Midbrain (tissue), 1 donor: ENCODE measurements at regions not wholly inside any gene's neighbourhood (a gene's known extent, or its start where the extent isn't known, plus 50 kb on each side); places are given as distances from the start of the nearest gene placed in this dataset.
"Not testable (repeated sequence)": the region's sequence is repeated elsewhere in the genome, so short reads cannot be mapped to it uniquely, and the experiment has no call there.

Source experiments
- DNase-seq: peaks from one replicate; lab custom pipeline; 2025; lab: John Stamatoyannopoulos, UW

DNA sequence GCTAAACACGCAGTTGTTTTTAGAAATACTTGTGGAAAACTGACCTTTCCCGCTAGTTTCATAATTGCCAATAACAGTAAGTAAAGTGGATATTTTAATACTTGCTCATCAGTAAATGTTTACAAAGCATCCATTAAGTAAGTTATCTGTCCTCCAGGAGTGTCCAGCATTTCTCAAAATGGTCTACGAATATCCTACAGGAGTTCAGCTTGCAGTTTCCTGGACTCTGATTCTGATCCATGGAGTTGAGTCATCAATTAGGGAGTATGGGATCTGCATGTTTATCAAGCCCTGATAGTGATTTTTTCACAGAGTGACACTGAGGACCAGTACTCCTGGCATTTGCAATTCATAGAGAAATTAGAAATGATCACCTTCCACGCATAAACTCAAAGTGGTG lies 325.2 kb upstream of the AADAT start:
- no peak for DNase-seq

DNA sequence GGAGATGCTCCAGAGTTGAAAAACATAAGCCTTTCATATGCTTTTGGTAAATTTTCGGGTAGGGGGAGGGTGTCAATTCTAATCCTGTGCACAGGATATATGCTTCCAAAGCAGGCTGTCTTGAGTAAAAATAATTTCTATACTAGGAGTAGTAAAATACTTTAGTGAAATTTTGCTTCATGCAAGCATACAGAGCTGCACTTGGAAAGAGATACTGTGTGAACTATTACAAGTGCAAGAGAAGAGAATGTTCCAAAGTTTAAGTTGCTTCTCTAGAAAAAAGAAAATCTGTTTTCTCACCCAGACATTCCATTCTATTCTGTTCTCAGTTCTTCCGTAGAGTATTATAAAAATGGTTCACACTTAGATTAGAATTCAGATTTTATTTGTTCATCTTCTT lies 324.6 kb upstream of the AADAT start:
- no peak for DNase-seq

DNA sequence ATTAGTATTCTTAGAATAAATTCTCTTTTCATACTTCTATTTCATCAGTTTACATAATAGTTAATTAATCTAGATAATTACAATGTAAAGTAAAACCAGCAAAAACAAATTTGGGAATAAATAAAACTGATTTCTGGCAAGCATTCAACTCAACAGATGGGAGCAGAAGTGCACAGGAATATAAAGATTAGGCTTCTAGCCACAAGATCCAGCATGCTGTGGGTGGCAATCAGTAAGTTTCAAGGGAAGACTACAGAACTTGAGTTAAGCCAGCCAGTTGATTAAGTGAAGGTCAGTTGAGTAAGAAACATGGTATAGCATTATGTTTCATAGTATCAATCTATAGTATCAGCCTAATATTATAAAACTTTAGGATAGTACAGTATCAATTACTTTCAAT lies 324.2 kb upstream of the AADAT start:
- no peak for DNase-seq

DNA sequence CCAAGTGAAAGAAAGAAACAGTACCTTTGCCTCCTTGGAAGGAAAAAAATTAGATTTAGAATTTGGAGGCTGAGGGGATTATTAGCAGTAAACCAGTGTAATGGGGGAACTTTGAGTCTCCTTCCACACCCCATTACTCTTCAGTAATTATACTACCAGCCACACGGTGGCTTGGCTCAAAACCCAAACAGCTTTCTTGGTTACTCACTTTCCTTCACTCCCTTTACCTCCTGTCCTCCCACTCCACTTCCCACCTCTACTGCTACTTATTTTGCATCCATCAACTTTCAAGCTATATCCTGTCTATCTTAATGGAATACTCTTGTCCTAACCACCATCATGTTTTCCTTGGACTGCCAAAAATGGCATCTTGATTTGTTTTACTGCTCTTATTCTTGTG lies 310.6 kb upstream of the AADAT start:
- no peak for DNase-seq

DNA sequence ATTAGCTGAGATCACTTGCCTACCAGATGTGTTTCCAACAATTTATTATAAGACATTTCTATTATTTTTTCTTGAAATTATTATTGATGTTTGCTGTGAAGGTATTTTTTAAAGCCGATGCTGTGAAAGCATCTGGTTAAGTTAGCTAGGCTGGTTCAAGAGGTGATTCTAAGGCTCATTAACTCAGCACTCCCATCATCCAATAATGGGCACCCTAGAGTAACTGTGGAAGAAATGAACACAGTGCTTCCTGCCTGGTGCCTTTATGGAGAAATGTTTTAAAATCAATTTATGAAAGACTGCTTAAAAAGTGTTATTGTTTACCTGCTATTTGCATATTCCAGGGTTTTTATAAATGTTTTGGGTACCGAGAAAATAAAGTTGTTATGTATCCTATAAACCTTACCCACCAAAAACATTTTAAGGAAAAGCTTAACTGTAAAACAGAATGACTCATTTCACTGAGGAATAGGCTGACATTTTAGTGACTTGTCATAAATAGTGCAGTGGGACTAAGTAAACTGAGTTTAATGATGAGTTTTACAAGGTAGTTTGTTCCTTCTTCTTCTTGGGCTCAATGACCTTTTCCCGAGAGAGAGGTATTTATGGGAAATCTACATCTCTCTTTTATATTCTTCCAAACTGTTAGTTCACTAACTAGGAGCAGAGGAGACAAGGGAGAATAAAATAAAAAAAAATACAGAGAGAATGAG lies 310.0 kb upstream of the AADAT start:
- no peak for DNase-seq

DNA sequence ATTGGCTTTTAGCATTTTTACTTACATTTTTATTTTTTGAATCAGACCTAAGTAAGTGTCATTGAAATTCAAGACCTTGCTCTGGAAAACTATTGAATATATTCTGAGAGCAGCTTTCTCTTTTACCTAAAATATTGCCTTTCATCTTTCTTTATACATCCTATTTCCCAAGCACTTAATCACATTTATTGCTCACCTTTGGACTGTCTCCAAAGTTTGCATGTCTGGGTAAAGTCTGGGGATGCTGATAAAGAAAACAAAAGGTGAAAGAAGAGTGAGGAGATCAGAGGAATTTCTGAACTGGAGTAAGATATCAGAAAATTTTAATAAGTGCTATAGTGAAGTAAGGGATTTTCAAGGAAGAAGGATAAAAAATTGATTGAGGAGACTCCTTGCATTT lies 308.5 kb upstream of the AADAT start:
- no peak for DNase-seq

DNA sequence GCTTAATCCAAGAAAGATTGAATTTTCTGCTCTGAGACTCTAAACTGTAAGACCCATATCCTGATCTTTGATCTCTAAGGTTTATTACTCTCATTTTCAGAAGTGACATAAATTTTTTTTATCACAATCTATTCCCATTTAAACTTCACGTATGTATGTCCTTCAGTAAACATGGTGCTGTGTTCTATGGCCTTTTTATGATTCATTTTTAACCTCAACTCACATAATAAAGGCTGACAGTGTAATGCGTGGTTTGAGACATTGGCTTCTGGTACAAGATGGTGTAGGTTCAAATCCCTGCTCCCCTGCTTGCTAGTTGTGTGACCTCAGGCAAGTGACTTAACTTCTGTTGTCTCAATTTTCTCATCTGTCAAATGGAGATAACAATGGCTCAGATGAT lies 306.0 kb upstream of the AADAT start:
- DNase-seq = no peak

DNA sequence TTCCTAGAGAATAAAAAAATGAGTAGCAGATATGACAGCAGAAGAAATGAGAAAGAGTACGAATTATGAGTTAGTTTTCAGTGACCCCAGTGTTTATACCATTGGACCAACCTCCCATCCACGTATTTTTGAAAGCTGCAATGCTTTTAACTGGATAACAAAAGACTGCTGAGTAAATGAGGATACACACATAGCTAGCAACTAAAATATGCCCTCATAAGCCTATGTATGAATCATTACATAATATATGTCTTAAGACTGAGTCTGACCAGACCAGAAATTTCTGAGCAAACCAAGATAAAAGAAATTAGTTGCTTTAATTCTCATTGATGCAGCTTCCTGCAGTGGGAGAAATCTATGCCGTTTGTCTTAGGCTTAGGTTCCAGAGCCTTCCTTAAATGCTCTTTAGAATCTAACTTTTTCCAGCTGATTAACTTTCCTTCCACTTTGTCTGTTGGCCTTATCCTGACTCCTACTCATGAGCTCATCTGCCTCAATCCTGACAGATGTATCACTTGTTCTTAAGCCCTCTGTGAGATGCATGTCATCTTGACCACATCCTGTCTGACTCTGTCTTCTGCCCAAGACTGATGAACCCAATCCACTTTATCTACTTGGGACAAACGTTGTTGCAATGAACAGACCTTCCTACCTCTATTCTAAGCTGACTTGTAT lies 301.4 kb upstream of the AADAT start:
- no peak for DNase-seq

DNA sequence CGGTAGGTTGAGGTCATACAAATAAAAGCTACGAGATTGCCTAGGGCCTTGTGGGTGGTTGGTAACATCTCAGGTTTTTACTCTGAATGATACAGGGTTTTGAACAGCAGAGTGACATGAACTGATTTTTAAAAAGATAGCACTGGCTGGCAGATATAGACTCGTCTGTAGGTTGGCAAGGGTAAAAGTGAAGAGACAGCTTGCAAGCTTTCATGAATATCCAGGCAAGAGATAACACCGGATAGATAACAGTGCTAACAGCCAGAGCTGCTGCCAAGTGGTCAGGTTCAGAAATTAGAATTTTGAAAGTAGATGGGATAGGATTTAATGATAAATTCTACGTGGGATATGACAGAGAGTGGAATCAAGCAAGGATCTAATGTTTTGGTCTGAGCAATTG lies 299.7 kb upstream of the AADAT start:
- DNase-seq = no peak

DNA sequence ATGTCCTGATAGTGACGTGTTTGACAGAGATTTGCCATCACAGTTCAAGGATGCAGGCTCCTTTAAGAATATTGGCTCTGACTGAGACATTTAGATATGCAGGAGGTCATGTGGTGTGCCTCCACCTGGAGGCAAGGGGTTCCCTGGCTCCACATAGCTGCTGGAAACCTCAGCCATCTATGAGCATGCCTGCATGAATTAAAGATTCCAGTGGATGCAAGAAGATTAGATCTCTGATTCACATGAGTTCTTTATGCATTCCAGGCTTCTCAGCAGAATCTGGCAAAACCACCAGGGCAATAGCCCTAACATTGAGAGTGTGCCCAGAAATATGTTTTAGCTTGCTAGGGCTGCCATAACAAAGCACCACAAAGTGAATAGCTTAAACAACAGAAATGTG lies 298.5 kb upstream of the AADAT start:
- DNase-seq = no peak

DNA sequence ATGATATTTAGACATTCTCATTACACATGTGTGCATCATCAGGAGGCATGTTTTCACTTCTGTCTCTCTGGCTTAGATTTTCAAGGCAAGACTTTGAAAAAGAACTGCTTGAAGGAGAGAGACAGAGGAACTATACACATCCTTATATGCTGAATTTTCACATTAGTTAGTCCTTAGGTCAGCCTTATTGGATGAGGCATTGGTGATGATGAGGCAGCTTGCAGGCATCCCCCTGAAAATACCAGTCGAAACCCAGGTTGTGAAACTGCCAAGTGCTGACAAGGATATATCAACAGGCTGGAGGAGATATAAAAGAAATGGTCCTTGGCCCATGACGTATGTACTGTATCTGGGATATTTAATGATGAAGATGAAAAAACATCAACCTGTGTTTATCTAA lies 297.2 kb upstream of the AADAT start:
- DNase-seq = no peak

DNA sequence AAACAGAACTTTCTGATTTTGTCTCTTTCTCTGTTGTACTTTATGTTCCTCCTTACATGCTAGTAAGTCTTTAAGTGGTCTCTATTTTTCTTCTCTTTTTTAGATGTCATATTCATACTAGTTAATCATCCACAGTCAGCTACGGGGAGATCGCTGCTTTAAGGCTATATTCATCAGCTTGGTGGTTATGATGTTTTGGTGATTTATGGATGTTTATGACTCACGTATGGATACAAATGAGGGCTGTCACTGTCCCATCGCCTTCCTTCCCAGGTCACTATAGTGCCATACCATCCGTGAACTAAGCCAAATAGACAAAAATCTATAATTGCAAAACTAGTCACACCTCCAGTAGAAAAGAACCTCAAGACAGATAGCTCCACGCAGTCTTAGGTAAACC lies 296.8 kb upstream of the AADAT start:
- DNase-seq = no peak

DNA sequence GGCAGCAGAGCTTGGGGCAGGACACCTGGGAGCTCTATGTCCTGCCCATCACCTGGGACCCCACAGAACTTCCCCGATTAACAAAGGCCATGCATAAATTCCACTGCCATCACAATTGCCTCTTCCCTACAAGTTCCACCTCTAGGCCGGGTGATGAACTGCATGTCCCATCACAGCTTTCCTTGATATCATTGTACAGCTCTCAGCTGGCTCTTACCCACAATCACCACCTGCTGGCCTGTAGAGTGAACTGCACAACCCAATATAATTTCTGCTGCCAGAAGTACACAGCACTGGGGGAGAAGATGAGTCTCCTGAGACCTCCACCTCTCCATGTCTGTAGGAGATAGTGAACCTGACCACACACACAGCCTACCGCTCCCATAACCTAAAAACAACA lies 285.0 kb upstream of the AADAT start:
- no peak for DNase-seq

DNA sequence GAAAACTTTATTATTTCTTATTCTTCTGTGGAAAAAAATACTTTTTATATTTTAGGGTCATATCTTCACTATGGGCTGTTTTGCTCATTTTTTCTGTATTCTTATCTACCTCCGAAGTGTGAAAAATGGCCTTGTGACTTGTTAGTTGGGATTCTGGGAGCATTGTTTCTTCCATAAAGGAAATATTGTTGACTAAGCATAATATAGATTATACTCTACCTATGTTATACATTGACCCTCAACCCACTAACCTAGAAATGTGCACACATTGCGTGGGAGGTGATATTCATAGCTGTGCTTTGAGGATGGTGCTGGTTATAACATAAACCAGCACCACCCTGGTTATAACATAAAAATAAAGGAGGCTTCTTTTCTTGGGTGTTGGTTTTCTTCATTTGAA lies 259.2 kb upstream of the AADAT start:
- no peak for DNase-seq

DNA sequence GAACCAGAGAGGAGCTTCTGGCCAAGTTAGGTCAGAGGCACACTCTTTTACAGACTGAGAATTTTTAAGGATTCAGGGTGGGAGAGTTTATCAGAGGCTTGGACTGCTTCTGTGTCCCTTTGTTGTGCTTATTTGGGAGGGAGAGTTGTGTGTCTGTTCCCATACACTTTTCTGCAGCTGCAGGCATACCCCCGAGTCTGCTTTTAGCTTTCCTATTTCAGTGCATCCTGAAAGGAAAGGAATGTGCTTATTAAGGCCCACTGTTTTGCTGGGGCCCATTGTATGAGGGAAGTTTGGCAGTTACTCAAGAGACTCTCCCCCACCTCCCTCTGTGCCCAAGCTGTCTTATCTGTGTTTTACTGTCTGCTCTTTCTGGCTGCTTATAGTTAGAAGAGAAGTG lies 257.4 kb upstream of the AADAT start:
- DNase-seq = not testable (repeated sequence)

DNA sequence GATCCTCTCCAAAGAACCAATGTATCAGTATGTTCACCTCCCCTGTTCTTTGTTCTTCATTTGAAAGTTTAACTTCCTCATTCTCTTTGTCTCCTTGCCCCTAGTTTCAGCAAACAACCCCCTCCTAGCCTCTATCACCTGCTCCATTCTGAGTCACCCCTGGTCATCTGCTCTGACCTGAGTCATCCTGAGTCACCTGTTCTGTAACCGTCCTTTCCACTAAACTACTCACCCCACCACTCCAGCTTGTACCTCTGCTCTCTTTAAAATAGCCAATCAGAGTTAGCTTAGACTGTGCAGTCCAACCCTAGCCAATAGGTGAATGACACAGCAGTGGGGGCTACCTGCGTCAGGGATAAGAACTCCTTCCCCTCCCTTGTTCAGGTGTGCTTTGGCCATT lies 249.8 kb upstream of the AADAT start:
- no peak for DNase-seq

DNA sequence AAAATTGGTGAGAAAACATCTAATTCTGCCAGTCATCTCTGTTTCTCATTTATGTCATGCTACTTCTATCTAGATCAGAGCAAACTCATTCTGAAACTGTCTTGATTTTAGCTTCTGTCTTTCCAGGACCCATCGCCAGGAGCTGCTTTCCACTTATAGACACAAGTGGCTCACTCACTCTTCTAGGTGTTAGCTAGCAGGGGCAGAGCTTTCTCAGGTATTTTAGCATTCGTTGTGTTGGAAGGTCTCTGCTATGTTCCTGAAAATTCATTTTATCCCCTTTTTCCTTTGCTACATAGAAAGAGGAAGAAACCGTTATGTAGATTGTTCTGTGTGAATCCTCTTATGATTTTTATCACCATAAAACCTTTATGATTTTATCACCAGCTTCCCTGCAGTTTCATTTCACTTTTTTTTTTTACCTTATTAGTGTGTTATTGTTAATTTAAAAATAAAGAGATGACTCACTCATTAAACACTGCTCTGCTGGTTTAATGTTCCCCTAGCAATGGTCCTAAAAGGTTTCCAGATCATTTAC lies 246.6 kb upstream of the AADAT start:
- no peak for DNase-seq

DNA sequence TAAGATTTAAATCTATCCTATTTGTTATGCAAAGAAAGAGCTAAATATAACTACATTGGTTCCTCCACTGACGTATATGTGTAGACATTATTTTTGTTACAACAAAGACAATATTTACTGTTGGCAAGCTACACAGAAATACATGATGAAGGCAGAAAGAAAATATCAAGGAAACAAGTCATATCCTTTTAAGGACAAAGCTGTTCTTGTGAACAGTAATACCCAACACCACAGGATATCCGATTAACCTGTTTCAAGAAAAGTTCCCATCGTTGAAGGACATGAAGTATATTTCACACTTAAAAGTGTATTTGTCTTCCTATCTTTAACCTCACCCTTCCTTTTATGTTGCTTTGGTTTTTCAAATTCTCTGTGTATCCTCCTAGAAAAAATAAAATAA lies 235.8 kb upstream of the AADAT start:
- no peak for DNase-seq

DNA sequence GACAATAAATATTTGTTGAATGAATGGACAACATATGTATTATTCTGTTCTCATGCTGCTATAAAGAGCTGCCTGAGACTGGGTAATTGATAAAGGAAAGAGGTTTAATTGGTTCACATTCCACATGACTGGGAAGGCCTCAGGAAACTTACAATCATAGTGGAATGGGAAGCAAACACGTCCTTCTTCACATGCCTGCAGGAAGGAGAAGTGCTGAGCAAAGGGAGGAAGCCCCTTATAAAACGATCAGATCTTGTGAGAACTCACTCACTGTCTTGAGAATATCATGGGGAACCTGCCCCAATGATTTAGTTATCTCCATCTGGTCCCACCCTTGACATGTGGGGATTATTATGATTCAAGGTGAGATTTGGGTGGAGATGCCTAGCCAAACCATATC lies 233.9 kb upstream of the AADAT start:
- DNase-seq = no peak

DNA sequence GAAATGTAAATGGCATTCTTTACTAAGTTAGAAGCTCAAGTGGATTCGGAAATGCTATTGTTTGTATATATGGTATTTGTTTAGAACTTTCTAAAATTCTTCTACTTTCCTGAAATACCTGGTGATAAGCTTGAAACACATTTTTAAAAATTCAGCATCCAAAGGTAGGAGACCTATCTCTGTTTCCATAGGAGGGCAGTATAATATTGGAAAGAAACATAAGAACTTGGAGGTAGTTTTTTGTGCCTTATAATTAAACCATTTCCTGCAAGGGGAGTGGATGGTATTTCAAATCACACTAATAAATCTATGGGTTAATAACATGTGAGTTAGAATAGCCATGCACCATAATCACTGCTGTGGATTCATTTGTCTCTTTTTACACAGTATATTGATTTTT lies 217.4 kb upstream of the AADAT start:
- no peak for DNase-seq

DNA sequence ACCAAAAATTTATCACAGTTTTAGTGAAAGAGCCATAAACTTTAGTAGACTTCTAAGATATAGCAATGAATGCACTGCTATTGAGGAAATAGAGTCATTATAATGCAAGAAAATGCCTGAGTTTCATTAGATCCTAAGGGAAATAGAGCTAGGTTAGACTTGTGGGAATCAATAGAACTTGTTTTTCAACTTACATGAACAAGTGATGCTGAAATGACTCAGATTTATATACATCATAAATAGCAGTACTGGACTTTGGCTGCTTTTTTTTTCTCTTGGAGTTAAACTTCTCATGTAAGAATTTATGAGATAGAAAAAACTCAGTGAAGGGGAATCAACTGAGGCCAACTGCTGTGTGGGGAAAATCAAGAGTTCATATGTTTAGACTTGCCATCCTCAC lies 216.5 kb upstream of the AADAT start:
- no peak for DNase-seq

DNA sequence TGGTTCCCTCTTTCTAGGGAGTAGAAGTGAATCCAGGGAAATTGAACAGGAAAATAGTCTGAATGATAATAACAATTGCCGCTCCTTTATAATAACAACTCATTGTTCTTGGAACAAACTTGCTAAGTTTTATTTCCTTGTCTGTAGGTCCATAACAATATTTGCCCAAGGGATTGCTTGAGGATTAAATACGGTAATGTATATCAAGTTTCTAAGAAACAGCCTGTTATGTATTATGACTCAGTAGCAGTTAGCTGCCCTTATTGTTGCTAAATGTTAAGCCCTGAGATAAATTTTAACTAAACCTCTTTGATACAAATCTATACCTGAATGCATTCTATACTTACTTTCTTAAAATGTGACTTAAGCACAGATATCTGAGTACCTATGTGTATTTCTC lies 215.9 kb upstream of the AADAT start:
- DNase-seq = no peak

DNA sequence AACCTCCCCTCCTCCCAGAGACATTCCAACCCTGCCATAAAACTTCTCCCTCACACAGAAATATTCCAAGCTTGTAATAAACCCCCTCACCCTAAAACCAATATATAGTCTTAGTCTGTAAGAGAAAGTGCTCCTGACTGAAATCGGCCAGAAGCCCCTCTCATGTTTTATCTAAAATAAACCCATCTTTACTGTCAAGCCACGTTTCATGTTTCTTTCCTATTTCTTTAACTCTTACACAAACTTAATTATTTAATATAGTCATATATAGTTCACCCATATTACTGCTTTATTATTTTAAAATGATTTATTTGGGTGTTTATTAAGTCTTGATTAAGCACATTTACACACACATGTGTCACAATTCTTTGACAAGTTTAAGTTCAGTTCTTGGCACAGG lies 191.3 kb upstream of the AADAT start:
- DNase-seq = no peak

DNA sequence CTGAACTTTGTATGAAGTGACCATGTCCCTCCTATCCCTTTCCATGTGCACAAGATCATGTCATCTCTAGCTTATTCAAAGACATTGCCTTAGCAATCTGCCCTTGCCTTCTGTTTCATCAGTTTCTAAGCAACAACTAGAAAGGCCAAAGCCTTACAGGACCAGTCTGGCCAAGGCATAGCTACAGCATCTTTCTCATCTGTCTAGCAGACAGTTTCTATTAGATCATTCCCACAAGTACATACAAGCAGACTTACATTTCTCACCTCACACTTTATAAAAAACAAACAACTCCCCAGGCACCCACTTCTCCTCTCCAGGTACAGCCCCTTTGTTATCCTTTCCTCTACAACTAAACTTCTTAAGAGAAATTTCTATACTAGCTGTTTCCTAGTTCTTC lies 188.7 kb upstream of the AADAT start:
- no peak for DNase-seq
